ENCODE measurements at regions not wholly inside any gene's neighbourhood (a gene's known extent, or its start where the extent isn't known, plus 50 kb on each side); places are given as distances from the start of the nearest gene placed in this dataset.

DNA sequence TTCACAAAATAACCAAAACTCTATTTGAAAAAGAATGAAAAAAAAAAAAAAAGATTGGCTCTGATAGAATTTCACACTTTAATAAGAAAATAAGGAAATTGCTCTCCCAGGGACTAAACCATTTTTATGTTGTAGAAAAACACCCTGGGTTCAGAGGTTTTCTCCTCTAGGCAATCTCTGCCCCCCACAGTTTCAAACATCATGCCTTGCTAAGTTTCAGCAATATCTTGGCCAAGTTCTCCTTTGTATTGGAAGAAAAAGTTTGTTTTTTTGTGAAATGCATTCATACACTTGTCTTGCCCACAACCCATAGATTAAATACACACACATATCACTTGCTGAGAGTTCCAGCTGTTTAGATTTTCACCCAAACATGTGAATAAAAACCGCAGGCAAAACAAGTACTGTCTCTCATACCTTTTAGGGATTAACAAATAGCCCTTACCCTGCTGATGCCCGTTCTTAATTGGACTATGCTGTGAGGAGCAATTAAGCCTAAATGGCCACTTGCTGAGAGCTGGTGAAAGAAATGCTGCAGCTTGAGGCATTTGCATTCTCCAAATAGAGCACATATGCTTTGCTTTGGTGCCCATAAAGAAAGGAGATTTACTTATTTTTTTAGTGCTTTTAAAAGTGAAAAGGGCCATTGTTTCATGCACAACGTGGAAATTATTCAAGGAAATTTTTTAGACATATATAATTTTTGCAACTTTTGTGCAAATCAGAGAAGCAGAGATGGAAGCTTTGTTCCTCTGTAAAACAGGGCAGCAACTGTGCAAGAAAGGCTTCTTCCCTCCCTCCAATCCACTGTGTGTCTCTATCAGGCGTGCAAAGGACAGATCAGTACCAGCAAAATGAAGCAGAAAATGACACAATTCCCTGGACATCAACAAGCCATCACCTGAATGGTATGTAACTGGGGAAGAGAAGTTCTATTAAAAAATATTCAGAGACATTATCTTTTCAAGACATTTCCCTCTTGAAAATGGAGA is 262.4 kb upstream of the KIF2A start:
- Histone ChIP-seq H3K4me3 (no peak overlapping the region), H3K36me3 (no peaks in the 10 kb centered on the region), H3K9me3 (no peaks in the 10 kb centered on the region), H3K27ac (no peak overlapping the region), H3K4me1 (no peaks in the 10 kb centered on the region), H3K27me3 (no peaks in the 10 kb centered on the region)
- intact Hi-C loops (cut with DNase I) = no loop called here
- no peak for DNase-seq (ENCODE audit: extremely low spot score in 2 of 2)
- TF ChIP-seq POLR2A (IDR thresholded peaks at IDR 0.05) (no peak), POLR2AphosphoS5 (IDR thresholded peaks at IDR 0.05; ENCODE audit: insufficient read depth in 1 of 2, low read depth in 1 of 2) (no peak)
- TF ChIP-seq, protein P1, sequence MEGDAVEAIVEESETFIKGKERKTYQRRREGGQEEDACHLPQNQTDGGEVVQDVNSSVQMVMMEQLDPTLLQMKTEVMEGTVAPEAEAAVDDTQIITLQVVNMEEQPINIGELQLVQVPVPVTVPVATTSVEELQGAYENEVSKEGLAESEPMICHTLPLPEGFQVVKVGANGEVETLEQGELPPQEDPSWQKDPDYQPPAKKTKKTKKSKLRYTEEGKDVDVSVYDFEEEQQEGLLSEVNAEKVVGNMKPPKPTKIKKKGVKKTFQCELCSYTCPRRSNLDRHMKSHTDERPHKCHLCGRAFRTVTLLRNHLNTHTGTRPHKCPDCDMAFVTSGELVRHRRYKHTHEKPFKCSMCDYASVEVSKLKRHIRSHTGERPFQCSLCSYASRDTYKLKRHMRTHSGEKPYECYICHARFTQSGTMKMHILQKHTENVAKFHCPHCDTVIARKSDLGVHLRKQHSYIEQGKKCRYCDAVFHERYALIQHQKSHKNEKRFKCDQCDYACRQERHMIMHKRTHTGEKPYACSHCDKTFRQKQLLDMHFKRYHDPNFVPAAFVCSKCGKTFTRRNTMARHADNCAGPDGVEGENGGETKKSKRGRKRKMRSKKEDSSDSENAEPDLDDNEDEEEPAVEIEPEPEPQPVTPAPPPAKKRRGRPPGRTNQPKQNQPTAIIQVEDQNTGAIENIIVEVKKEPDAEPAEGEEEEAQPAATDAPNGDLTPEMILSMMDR (IDR thresholded peaks at IDR 0.05) = no peak

DNA sequence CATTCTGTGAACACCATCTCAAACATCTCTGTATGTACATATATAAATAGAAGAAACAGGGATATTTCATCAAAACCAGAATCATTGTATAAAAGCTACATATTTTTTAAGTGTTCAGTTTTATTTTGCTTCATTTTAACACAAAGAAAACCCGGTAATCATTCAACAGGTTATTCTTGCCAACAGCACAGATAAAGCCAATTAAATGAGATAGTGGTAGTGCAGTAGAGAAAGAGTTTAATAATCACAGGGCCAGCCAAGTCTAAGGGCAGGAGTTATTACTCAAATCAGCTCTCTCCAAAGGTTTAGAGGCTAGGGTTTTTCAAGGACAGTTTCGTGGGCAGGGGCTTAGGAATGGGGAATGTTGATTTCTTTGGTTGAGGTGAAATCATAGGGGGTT is 261.0 kb upstream of the KIF2A start:
- no peak for TF ChIP-seq POLR2AphosphoS5 (IDR thresholded peaks at IDR 0.05; ENCODE audit: insufficient read depth in 1 of 2, low read depth in 1 of 2)
- TF ChIP-seq, protein P1 (IDR thresholded peaks at IDR 0.05) = no peak
- no peak for TF ChIP-seq POLR2A (IDR thresholded peaks at IDR 0.05)
- Histone ChIP-seq H3K27ac (no peak overlapping the region), H3K27me3 (no peaks in the 10 kb centered on the region), H3K9me3 (no peaks in the 10 kb centered on the region), H3K4me3 (no peak overlapping the region), H3K36me3 (no peaks in the 10 kb centered on the region), H3K4me1 (no peaks in the 10 kb centered on the region)
- intact Hi-C loops (cut with DNase I) = no loop called here
- no peak for DNase-seq (ENCODE audit: extremely low spot score in 2 of 2)

DNA sequence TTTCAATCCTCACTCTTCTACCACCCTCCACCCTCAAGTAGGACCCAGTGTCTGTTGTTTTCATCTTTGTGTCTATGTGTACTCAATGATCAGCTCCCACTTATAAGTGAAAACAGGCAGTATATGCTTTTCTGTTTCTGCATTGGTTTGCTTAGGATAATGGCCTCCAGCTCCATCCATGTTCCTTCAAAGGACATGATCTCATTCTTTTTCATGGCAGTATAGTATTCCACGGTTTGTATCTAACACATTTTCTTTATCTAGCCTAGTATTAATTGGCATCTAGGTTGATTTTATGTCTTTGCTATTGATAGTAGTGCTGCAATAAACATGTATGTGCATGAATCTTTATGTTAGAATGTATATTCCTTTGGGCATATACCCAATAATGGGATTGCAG is 259.8 kb upstream of the KIF2A start:
- Histone ChIP-seq H3K27me3 (no peaks in the 10 kb centered on the region), H3K9me3 (no peaks in the 10 kb centered on the region), H3K4me1 (no peaks in the 10 kb centered on the region), H3K36me3 (no peaks in the 10 kb centered on the region), H3K27ac (no peak overlapping the region), H3K4me3 (no peak overlapping the region)
- TF ChIP-seq, protein P1 (IDR thresholded peaks at IDR 0.05) = no peak
- TF ChIP-seq POLR2A (IDR thresholded peaks at IDR 0.05) (no peak), POLR2AphosphoS5 (IDR thresholded peaks at IDR 0.05; ENCODE audit: insufficient read depth in 1 of 2, low read depth in 1 of 2) (no peak)
- intact Hi-C loops (cut with DNase I) = no loop called here
- DNase-seq (ENCODE audit: extremely low spot score in 2 of 2) = no peak

DNA sequence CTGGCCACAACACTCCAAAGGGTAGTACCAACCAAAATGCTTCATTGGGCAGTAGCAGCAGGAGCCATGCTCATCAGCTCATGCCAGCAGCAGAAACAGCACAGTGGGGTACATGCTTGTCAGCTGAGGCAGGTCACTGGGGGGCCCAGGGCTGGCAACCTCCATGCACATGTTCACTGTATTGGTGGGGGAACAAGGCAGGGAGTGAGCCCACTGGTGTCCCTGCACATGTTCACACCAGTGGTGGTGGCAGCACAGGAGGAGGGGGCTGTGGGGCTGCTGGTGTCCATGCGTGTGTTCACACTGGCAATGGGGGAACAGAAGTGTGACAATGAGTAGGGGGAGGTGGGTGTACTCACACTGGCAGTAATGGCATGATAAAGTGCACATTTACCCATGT is 254.3 kb upstream of the KIF2A start:
- TF ChIP-seq, protein P1 (IDR thresholded peaks at IDR 0.05) = no peak
- TF ChIP-seq POLR2AphosphoS5 (IDR thresholded peaks at IDR 0.05; ENCODE audit: insufficient read depth in 1 of 2, low read depth in 1 of 2) (no peak), POLR2A (IDR thresholded peaks at IDR 0.05) (no peak)
- Histone ChIP-seq H3K27ac (no peak overlapping the region), H3K4me3 (no peak overlapping the region), H3K36me3 (no peaks in the 10 kb centered on the region), H3K4me1 (no peaks in the 10 kb centered on the region), H3K9me3 (no peaks in the 10 kb centered on the region), H3K27me3 (no peaks in the 10 kb centered on the region)
- no peak for DNase-seq (ENCODE audit: extremely low spot score in 2 of 2)
- intact Hi-C loops (cut with DNase I) = no loop called here

DNA sequence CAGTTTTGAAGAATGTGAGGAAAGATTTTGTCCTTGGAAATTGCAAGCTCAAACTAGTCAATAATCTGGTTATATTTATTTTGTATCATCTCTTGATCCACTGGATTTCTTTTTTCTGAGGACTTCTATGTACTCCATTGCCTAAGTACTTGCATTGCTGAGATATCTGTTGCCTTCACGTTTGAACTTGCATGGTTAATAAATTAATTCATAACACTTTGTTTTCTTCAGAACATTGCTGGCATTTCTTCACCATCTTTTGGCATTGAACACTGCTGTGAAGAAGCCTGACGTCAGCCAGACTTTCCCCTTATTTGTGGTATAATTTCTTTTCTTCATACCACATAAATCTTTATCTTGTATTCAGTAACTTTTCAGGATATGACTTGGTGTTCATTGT is 246.0 kb upstream of the KIF2A start:
- no peak for DNase-seq (ENCODE audit: extremely low spot score in 2 of 2)
- no peaks in the 10 kb centered on the region for H3K4me1 ChIP-seq
- TF ChIP-seq, protein P1 (IDR thresholded peaks at IDR 0.05) = no peak
- TF ChIP-seq POLR2AphosphoS5 (IDR thresholded peaks at IDR 0.05; ENCODE audit: insufficient read depth in 1 of 2, low read depth in 1 of 2) (no peak), POLR2A (IDR thresholded peaks at IDR 0.05) (no peak)
- H3K27ac ChIP-seq = no peak overlapping the region
- H3K9me3 ChIP-seq = no peaks in the 10 kb centered on the region
- no peaks in the 10 kb centered on the region for H3K36me3 ChIP-seq
- intact Hi-C loops (cut with DNase I) = no loop called here
- H3K27me3 ChIP-seq = no peaks in the 10 kb centered on the region
- H3K4me3 ChIP-seq = no peak overlapping the region

Measured in vagina (tissue), 2 donors.